ENCODE measurements at regions not wholly inside any gene's neighbourhood (a gene's known extent, or its start where the extent isn't known, plus 50 kb on each side); places are given as distances from the start of the nearest gene placed in this dataset.

- no peak for ATAC-seq (replicated peaks)
- Mint-ChIP-seq H3K27ac (no peak overlapping the region), H3K9me3 (peaks cover 0 to 2% of the 10 kb centered on the region in 2 donors)
These were observed 410.4 kb downstream of the PMP22 start for GRCh38 chr17:14854691-14855090.

GRCh38 chr17:14845591-14846281 lies 419.4 kb downstream of the PMP22 start:
- no peak for DNase-seq
- no peaks in the 10 kb centered on the region for H3K36me3 Mint-ChIP-seq
- no peak overlapping the region for H3K4me3 Mint-ChIP-seq
- no peaks in the 10 kb centered on the region for H3K4me1 Mint-ChIP-seq
- no peaks in the 10 kb centered on the region for H3K9me3 Mint-ChIP-seq
- ATAC-seq (replicated peaks), result no peak
- H3K27me3 Mint-ChIP-seq, result peaks cover 17 to 21% of the 10 kb centered on the region in 2 donors
- H3K27ac Mint-ChIP-seq, result no peak overlapping the region

More at GRCh38 chr17:14854691-14855090, 410.4 kb downstream of the PMP22 start:
- Mint-ChIP-seq H3K4me3 (no peak overlapping the region), H3K36me3 (no peaks in the 10 kb centered on the region), H3K27me3 (peaks cover 0 to 19% of the 10 kb centered on the region in 2 donors), H3K4me1 (no peaks in the 10 kb centered on the region)
- DNase-seq, result no peak

- no peak for DNase-seq
- no peaks in the 10 kb centered on the region for H3K4me1 Mint-ChIP-seq
- ATAC-seq (replicated peaks), result no peak
- H3K9me3 Mint-ChIP-seq, result no peaks in the 10 kb centered on the region
- H3K27me3 Mint-ChIP-seq, result peaks cover 16 to 19% of the 10 kb centered on the region in 2 donors
- H3K36me3 Mint-ChIP-seq, result no peaks in the 10 kb centered on the region
- no peak overlapping the region for H3K4me3 Mint-ChIP-seq
- H3K27ac Mint-ChIP-seq, result no peak overlapping the region
These were observed 421.9 kb downstream of the PMP22 start for GRCh38 chr17:14843086-14843795.

GRCh38 chr17:14840616-14841231 lies 424.4 kb downstream of the PMP22 start:
- ATAC-seq (replicated peaks) (no peak), DNase-seq (no peak)
- Mint-ChIP-seq H3K9me3 (peaks cover 2 to 3% of the 10 kb centered on the region in 2 donors), H3K27ac (no peak overlapping the region), H3K27me3 (peaks cover 21 to 22% of the 10 kb centered on the region in 2 donors), H3K4me1 (no peaks in the 10 kb centered on the region), H3K36me3 (no peaks in the 10 kb centered on the region), H3K4me3 (no peak overlapping the region)

GRCh38 chr17:14838567-14838966 lies 426.6 kb downstream of the PMP22 start:
- no peak for ATAC-seq (replicated peaks)
- no peak overlapping the region for H3K27ac Mint-ChIP-seq

GRCh38 chr17:14833201-14833785 lies 431.8 kb downstream of the PMP22 start:
- Mint-ChIP-seq H3K4me3 (no peak overlapping the region), H3K27me3 (peaks cover 8 to 18% of the 10 kb centered on the region in 2 donors), H3K27ac (no peak overlapping the region), H3K4me1 (peaks cover 0 to 8% of the 10 kb centered on the region in 2 donors), H3K36me3 (no peaks in the 10 kb centered on the region), H3K9me3 (peaks cover 3 to 4% of the 10 kb centered on the region in 2 donors)
- peak; percentile 74 to 85 for ATAC-seq (replicated peaks)
- DNase-seq, result no peak

More at GRCh38 chr17:14838567-14838966, 426.6 kb downstream of the PMP22 start:
- Mint-ChIP-seq H3K27me3 (peaks cover 11 to 15% of the 10 kb centered on the region in 2 donors), H3K4me3 (no peak overlapping the region), H3K9me3 (peaks cover 3 to 4% of the 10 kb centered on the region in 2 donors), H3K4me1 (peaks cover 0 to under 1% of the 10 kb centered on the region in 2 donors), H3K36me3 (no peaks in the 10 kb centered on the region)
- DNase-seq, result no peak

- H3K9me3 Mint-ChIP-seq, result peaks cover 3 to 4% of the 10 kb centered on the region in 2 donors
- ATAC-seq (replicated peaks) (no peak), DNase-seq (no peak)
- peaks cover 0 to 8% of the 10 kb centered on the region in 2 donors for H3K4me1 Mint-ChIP-seq
- peaks cover 4 to 15% of the 10 kb centered on the region in 2 donors for H3K27me3 Mint-ChIP-seq
- no peak overlapping the region for H3K4me3 Mint-ChIP-seq
- no peak overlapping the region for H3K27ac Mint-ChIP-seq
- no peaks in the 10 kb centered on the region for H3K36me3 Mint-ChIP-seq
These were observed 433.6 kb downstream of the PMP22 start for GRCh38 chr17:14831491-14831890.

GRCh38 chr17:14827396-14827919 lies 437.7 kb downstream of the PMP22 start:
- Mint-ChIP-seq H3K4me3 (no peak overlapping the region), H3K9me3 (peaks cover 7 to 14% of the 10 kb centered on the region in 2 donors), H3K4me1 (no peaks in the 10 kb centered on the region), H3K27ac (no peak overlapping the region), H3K27me3 (peaks cover under 1 to 5% of the 10 kb centered on the region in 2 donors), H3K36me3 (peaks cover 0 to 8% of the 10 kb centered on the region in 2 donors)
- no peak for DNase-seq
- ATAC-seq (replicated peaks), result no peak

GRCh38 chr17:14826358-14826757 lies 438.8 kb downstream of the PMP22 start:
- Mint-ChIP-seq H3K4me1 (no peaks in the 10 kb centered on the region), H3K4me3 (no peak overlapping the region), H3K27me3 (peaks cover 0 to 5% of the 10 kb centered on the region in 2 donors), H3K9me3 (peaks cover 7 to 14% of the 10 kb centered on the region in 2 donors), H3K36me3 (peaks cover 0 to 8% of the 10 kb centered on the region in 2 donors), H3K27ac (no peak overlapping the region)
- DNase-seq (no peak), ATAC-seq (replicated peaks) (no peak)

- Mint-ChIP-seq H3K27me3 (peaks cover 13 to 21% of the 10 kb centered on the region in 2 donors), H3K4me3 (no peak overlapping the region), H3K9me3 (peaks cover 0 to 3% of the 10 kb centered on the region in 2 donors), H3K27ac (no peak overlapping the region), H3K4me1 (peaks cover 3 to 6% of the 10 kb centered on the region in 2 donors), H3K36me3 (no peaks in the 10 kb centered on the region)
- no peak for DNase-seq
- no peak for ATAC-seq (replicated peaks)
These were observed 446.7 kb downstream of the PMP22 start for GRCh38 chr17:14818469-14818868.

- no peaks in the 10 kb centered on the region for H3K36me3 Mint-ChIP-seq
- ATAC-seq (replicated peaks) (no peak), DNase-seq (no peak)
- no peak overlapping the region for H3K4me3 Mint-ChIP-seq
- peaks cover 3 to 7% of the 10 kb centered on the region in 2 donors for H3K4me1 Mint-ChIP-seq
- H3K27ac Mint-ChIP-seq, result no peak overlapping the region
- H3K9me3 Mint-ChIP-seq, result peaks cover 0 to 3% of the 10 kb centered on the region in 2 donors
- H3K27me3 Mint-ChIP-seq, result peaks cover 14 to 29% of the 10 kb centered on the region in 2 donors
These were observed 450.0 kb downstream of the PMP22 start for GRCh38 chr17:14815079-14815478.

- H3K27me3 Mint-ChIP-seq, result peaks cover 14 to 25% of the 10 kb centered on the region in 2 donors
- H3K27ac Mint-ChIP-seq, result no peak overlapping the region
- ATAC-seq (replicated peaks), result peak; percentile 60 to 63
- H3K4me1 Mint-ChIP-seq, result peaks cover 3 to 7% of the 10 kb centered on the region in 2 donors
- peak; percentile 13 for DNase-seq
- H3K4me3 Mint-ChIP-seq, result no peak overlapping the region
- no peaks in the 10 kb centered on the region for H3K36me3 Mint-ChIP-seq
- H3K9me3 Mint-ChIP-seq, result no peaks in the 10 kb centered on the region
These were observed 451.3 kb downstream of the PMP22 start for GRCh38 chr17:14813649-14814370.

GRCh38 chr17:14808425-14808824 lies 456.7 kb downstream of the PMP22 start:
- Mint-ChIP-seq H3K27ac (no peak overlapping the region), H3K9me3 (peaks cover 0 to 5% of the 10 kb centered on the region in 2 donors), H3K27me3 (peaks cover 0 to 24% of the 10 kb centered on the region in 2 donors), H3K36me3 (no peaks in the 10 kb centered on the region), H3K4me3 (no peak overlapping the region), H3K4me1 (peaks cover 0 to under 1% of the 10 kb centered on the region in 2 donors)
- DNase-seq (no peak), ATAC-seq (replicated peaks) (no peak)
